Stimulated activated CD4-positive, alpha-beta T cell treated with anti-CD3 and anti-CD28 coated beads, TNF-alpha, amount 100 ng/mL, for 24 hours (primary cell): ENCODE measurements at regions not wholly inside any gene's neighbourhood (a gene's known extent, or its start where the extent isn't known, plus 50 kb on each side); places are given as distances from the start of the nearest gene placed in this dataset.

Experiments used
- DNase-seq, 3 experiments: peaks; one replicate each; pipeline ENCODE4 v3.0.0-alpha.2; 2020; ENCODE audit warnings: low read depth in 3 of 3

GRCh38 chr15:91556926-91557325, 296.6 kb upstream of the SLCO3A1 start:
- no peak for DNase-seq

GRCh38 chr15:91559066-91559465, 294.4 kb upstream of the SLCO3A1 start:
- no peak for DNase-seq

- no peak for DNase-seq
Observed at GRCh38 chr15:91561371-91562100, 292.0 kb upstream of the SLCO3A1 start.

- DNase-seq, result no peak
Observed at GRCh38 chr15:91562698-91563097, 290.8 kb upstream of the SLCO3A1 start.

GRCh38 chr15:91564631-91565030, 288.9 kb upstream of the SLCO3A1 start:
- DNase-seq, result no peak

GRCh38 chr15:91566141-91566540, 287.4 kb upstream of the SLCO3A1 start:
- DNase-seq, result no peak

GRCh38 chr15:91568036-91568435, 285.5 kb upstream of the SLCO3A1 start:
- DNase-seq, result no peak

- no peak for DNase-seq
Observed at GRCh38 chr15:91572110-91572509, 281.4 kb upstream of the SLCO3A1 start.

- DNase-seq, result no peak
Observed at GRCh38 chr15:91576096-91576495, 277.4 kb upstream of the SLCO3A1 start.

GRCh38 chr15:91578511-91578910, 275.0 kb upstream of the SLCO3A1 start:
- DNase-seq, result no peak

GRCh38 chr15:91584895-91585294, 268.6 kb upstream of the SLCO3A1 start:
- DNase-seq, result no peak

GRCh38 chr15:91586560-91586959, 266.9 kb upstream of the SLCO3A1 start:
- DNase-seq, result no peak

- peak in 1 of 3 experiments; percentile 16 for DNase-seq
Observed at GRCh38 chr15:91589360-91589759, 264.1 kb upstream of the SLCO3A1 start.

- no peak for DNase-seq
Observed at GRCh38 chr15:91592567-91592966, 260.9 kb upstream of the SLCO3A1 start.

GRCh38 chr15:91593067-91593466, 260.4 kb upstream of the SLCO3A1 start:
- no peak for DNase-seq

GRCh38 chr15:91593653-91594052, 259.9 kb upstream of the SLCO3A1 start:
- DNase-seq, result no peak

GRCh38 chr15:91599261-91599660, 254.2 kb upstream of the SLCO3A1 start:
- no peak for DNase-seq

GRCh38 chr15:91603384-91604080, 250.0 kb upstream of the SLCO3A1 start:
- no peak for DNase-seq

- DNase-seq, result no peak
Observed at GRCh38 chr15:91604122-91604521, 249.4 kb upstream of the SLCO3A1 start.

- DNase-seq, result no peak
Observed at GRCh38 chr15:91605576-91605975, 247.9 kb upstream of the SLCO3A1 start.

- no peak for DNase-seq
Observed at GRCh38 chr15:91609231-91609630, 244.3 kb upstream of the SLCO3A1 start.

- DNase-seq, result no peak
Observed at GRCh38 chr15:91609966-91610365, 243.5 kb upstream of the SLCO3A1 start.

- no peak for DNase-seq
Observed at GRCh38 chr15:91611561-91612323, 241.8 kb upstream of the SLCO3A1 start.
